Natural killer cell (primary cell): ENCODE measurements at regions not wholly inside any gene's neighbourhood (a gene's known extent, or its start where the extent isn't known, plus 50 kb on each side); places are given as distances from the start of the nearest gene placed in this dataset.

ENCODE experiments used
- ATAC-seq, 3 donors: fragments of 150-1000 bp in 2 of 3; fragments of 200-7000 bp in 1 of 3; cut with Tn5 transposase; 1 replicate in 1 of 3; 2 replicates in 2 of 3; pipeline ENCODE4 v1.10.0; 2021; ENCODE audit warnings: mild to moderate bottlenecking in 2 of 3, moderate library complexity in 2 of 3
- DNase-seq, 2 donors: peaks; one replicate each; pipeline versions ENCODE4 v3.0.0 to v3.0.0-alpha.2; 2013 to 2021; ENCODE audit warnings: mixed read lengths in 1 of 2
- H3K27ac ChIP-seq: one replicate; pipeline ENCODE4 v1.5.1; 2013; ENCODE audit warnings: mild to moderate bottlenecking, low read length
- H3K27me3 ChIP-seq: one replicate; pipeline ENCODE4 v1.6.1; 2013; ENCODE audit warnings: low read length; ENCODE audit not compliant: control insufficient read depth, insufficient read depth
- H3K36me3 ChIP-seq: one replicate; pipeline ENCODE4 v1.6.1; 2013; ENCODE audit warnings: low read length; ENCODE audit not compliant: control insufficient read depth, insufficient read depth
- H3K4me1 ChIP-seq: one replicate; pipeline ENCODE4 v1.6.1; 2013; ENCODE audit warnings: low read length; ENCODE audit not compliant: control insufficient read depth, insufficient read depth
- H3K4me3 ChIP-seq: one replicate; pipeline ENCODE4 v1.5.1; 2013; ENCODE audit warnings: low read length
- H3K9me3 ChIP-seq: one replicate; pipeline ENCODE4 v1.6.1; 2013; ENCODE audit warnings: low read length; ENCODE audit not compliant: control insufficient read depth, insufficient read depth
- H3K27ac Mint-ChIP-seq, 2 donors: one replicate each; pipeline ENCODE4 v1.8.0; 2022; ENCODE audit warnings: mild to moderate bottlenecking in 2 of 2, mixed read lengths in 2 of 2, moderate library complexity in 1 of 2
- H3K27me3 Mint-ChIP-seq, 2 donors: one replicate each; pipeline ENCODE4 v1.8.0; 2022; ENCODE audit warnings: low read depth in 2 of 2, mixed read lengths in 2 of 2
- H3K36me3 Mint-ChIP-seq: one replicate; pipeline ENCODE4 v1.8.0; 2022; ENCODE audit warnings: mixed read lengths
- H3K4me1 Mint-ChIP-seq, 2 donors: one replicate each; pipeline ENCODE4 v1.8.0; 2022; ENCODE audit warnings: mixed read lengths in 2 of 2
- H3K4me3 Mint-ChIP-seq: one replicate; pipeline ENCODE4 v1.8.0; 2022; ENCODE audit warnings: mild to moderate bottlenecking, moderate library complexity, mixed read lengths
- H3K9me3 Mint-ChIP-seq, 2 donors: one replicate each; pipeline ENCODE4 v1.8.0; 2022; ENCODE audit warnings: mixed read lengths in 2 of 2
- WGBS: methylation state at CpG from one replicate; pipeline ENCODE4 v1.1.7; 2013; ENCODE audit warnings: missing lambda C conversion rate; ENCODE audit not compliant: insufficient coverage; 5-methylcytosine and 5-hydroxymethylcytosine counted together
- intact Hi-C: fragments of 100-400 bp; cut with micrococcal nuclease; formaldehyde crosslinking; loops from one replicate; pipeline ENCODE4 v1.14.2; 2022
- TF ChIP-seq, protein P1 (sequence below): fragments of 200-600 bp; IDR thresholded peaks from one replicate; pipeline ENCODE4 v1.8.0; 2022; ENCODE audit warnings: antibody characterized with exemption

DNA sequence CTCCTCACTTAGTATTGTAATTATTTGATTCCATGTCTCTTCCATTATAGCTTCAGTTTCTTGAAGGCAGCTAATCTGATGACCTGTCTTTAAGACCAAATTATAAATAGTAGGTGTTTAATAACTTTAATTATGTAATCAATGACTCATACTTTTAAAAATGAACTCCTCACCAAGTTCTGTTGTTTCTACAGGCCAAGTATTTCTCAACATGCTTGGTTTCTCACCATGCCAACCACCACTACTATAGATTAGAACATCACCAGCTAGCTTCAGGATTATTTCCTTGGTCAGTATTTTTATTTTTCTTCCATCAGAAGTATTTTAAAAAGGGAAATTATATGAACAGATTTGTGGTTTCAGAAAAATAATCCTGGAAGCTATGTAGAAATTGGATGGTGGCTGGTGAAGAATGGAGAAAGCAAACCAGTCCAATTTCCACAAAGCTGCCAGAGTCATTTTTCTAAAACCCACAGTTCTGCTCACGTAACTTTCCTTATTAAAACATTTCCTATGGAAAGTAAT, 237.7 kb upstream of the DACH1 start:
- H3K27ac Mint-ChIP-seq = no peak overlapping the region
- H3K27ac ChIP-seq = no peak overlapping the region
- no peak for ATAC-seq
- H3K4me1 Mint-ChIP-seq = no peaks in the 10 kb centered on the region
- DNase-seq = no peak
- H3K9me3 ChIP-seq = no peaks in the 10 kb centered on the region
- no peaks in the 10 kb centered on the region for H3K27me3 ChIP-seq
- H3K36me3 Mint-ChIP-seq = no peaks in the 10 kb centered on the region
- no peaks in the 10 kb centered on the region for H3K4me1 ChIP-seq
- intact Hi-C loops = no loop called here
- WGBS = no CpG with 5 or more reads among the region's 1 CpG
- H3K4me3 ChIP-seq = no peak overlapping the region
- H3K4me3 Mint-ChIP-seq = no peak overlapping the region
- TF ChIP-seq, protein P1, sequence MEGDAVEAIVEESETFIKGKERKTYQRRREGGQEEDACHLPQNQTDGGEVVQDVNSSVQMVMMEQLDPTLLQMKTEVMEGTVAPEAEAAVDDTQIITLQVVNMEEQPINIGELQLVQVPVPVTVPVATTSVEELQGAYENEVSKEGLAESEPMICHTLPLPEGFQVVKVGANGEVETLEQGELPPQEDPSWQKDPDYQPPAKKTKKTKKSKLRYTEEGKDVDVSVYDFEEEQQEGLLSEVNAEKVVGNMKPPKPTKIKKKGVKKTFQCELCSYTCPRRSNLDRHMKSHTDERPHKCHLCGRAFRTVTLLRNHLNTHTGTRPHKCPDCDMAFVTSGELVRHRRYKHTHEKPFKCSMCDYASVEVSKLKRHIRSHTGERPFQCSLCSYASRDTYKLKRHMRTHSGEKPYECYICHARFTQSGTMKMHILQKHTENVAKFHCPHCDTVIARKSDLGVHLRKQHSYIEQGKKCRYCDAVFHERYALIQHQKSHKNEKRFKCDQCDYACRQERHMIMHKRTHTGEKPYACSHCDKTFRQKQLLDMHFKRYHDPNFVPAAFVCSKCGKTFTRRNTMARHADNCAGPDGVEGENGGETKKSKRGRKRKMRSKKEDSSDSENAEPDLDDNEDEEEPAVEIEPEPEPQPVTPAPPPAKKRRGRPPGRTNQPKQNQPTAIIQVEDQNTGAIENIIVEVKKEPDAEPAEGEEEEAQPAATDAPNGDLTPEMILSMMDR = no peak
- no peaks in the 10 kb centered on the region for H3K27me3 Mint-ChIP-seq
- no peaks in the 10 kb centered on the region for H3K36me3 ChIP-seq
- peaks cover 14 to 15% of the 10 kb centered on the region in 2 donors for H3K9me3 Mint-ChIP-seq

- H3K4me1 ChIP-seq = no peaks in the 10 kb centered on the region
- 79% methylated on average over 3 of the region's 3 CpGs for WGBS
- no peak overlapping the region for H3K4me3 ChIP-seq
- H3K27me3 ChIP-seq = no peaks in the 10 kb centered on the region
- no peaks in the 10 kb centered on the region for H3K36me3 ChIP-seq
- no peak for DNase-seq
- intact Hi-C loops = no loop called here
- H3K9me3 ChIP-seq = no peaks in the 10 kb centered on the region
- TF ChIP-seq, protein P1 = no peak
- ATAC-seq = no peak
- no peaks in the 10 kb centered on the region for H3K4me1 Mint-ChIP-seq
- no peaks in the 10 kb centered on the region for H3K27me3 Mint-ChIP-seq
- H3K9me3 Mint-ChIP-seq = peaks cover 3 to 6% of the 10 kb centered on the region in 2 donors
- no peak overlapping the region for H3K27ac ChIP-seq
- H3K27ac Mint-ChIP-seq = no peak overlapping the region
- H3K4me3 Mint-ChIP-seq = no peak overlapping the region
- no peaks in the 10 kb centered on the region for H3K36me3 Mint-ChIP-seq
These were observed 234.9 kb upstream of the DACH1 start for GRCh38 chr13:72101768-72102400.

- no peak for ATAC-seq
- Mint-ChIP-seq H3K36me3 (no peaks in the 10 kb centered on the region), H3K9me3 (peaks cover 0 to 2% of the 10 kb centered on the region in 2 donors), H3K4me1 (no peaks in the 10 kb centered on the region), H3K27me3 (no peaks in the 10 kb centered on the region), H3K4me3 (no peak overlapping the region), H3K27ac (no peak overlapping the region)
- Histone ChIP-seq H3K36me3 (no peaks in the 10 kb centered on the region), H3K9me3 (no peaks in the 10 kb centered on the region), H3K4me1 (no peaks in the 10 kb centered on the region), H3K27me3 (no peaks in the 10 kb centered on the region), H3K27ac (no peak overlapping the region), H3K4me3 (no peak overlapping the region)
- TF ChIP-seq, protein P1 = no peak
- WGBS = no CpG with 5 or more reads among the region's 2 CpGs
- intact Hi-C loops = no loop called here
- no peak for DNase-seq
These were observed 233.3 kb upstream of the DACH1 start for GRCh38 chr13:72100339-72100738.

GRCh38 chr13:72097568-72097967, 230.6 kb upstream of the DACH1 start:
- H3K27ac Mint-ChIP-seq = no peak overlapping the region
- TF ChIP-seq, protein P1 = no peak
- Histone ChIP-seq H3K27ac (no peak overlapping the region), H3K36me3 (no peaks in the 10 kb centered on the region), H3K4me3 (no peak overlapping the region), H3K9me3 (no peaks in the 10 kb centered on the region), H3K27me3 (no peaks in the 10 kb centered on the region), H3K4me1 (no peaks in the 10 kb centered on the region)
- H3K9me3 Mint-ChIP-seq = no peaks in the 10 kb centered on the region
- intact Hi-C loops = no loop called here
- H3K27me3 Mint-ChIP-seq = no peaks in the 10 kb centered on the region
- H3K4me1 Mint-ChIP-seq = no peaks in the 10 kb centered on the region
- H3K36me3 Mint-ChIP-seq = no peaks in the 10 kb centered on the region
- DNase-seq (no peak), ATAC-seq (no peak)
- no peak overlapping the region for H3K4me3 Mint-ChIP-seq
